ENCODE measurements at regions not wholly inside any gene's neighbourhood (a gene's known extent, or its start where the extent isn't known, plus 50 kb on each side); places are given as distances from the start of the nearest gene placed in this dataset.

DNA sequence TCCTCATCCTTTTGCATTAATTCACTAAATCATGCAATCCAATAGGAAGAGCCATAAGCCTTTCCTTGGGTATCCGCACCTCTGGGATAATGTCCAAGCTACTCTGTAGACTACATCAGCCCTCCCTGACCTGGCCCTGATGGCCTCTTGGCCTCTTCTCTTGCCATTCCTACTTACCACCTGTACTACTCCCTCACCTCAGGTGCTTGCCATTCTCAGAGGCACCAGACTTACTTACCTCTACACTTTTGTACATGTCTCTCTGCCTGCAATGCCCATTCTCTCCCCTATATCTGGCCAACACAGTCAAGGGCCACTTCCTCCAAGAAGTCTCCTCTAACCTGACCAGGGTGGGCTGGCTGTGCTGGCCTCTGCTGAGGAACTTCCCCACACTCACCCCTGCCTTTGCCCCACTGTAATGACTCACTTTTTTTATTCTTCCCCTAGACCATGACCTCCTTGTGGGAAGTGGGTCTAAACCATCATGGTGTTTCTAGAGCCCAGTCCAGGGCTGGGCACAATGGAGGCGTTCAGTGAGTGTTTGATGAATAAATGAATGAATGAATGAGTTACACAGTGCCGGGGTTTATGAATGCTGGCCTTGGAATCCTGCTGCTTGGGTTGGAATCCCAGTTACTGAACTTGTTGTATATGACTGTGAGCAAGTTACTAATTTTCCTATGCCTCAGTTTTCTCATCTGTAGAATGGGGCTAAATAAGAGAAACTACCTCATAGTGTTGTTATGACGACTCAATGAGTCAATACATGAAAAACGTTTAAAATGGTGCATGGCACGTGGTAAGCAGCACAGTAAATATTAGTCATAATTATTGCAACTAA lies 179.8 kb downstream of the FOXD2 start:
- TF ChIP-seq POLR2A (IDR thresholded peaks at IDR 0.05), result no peak
- TF ChIP-seq, protein P1, sequence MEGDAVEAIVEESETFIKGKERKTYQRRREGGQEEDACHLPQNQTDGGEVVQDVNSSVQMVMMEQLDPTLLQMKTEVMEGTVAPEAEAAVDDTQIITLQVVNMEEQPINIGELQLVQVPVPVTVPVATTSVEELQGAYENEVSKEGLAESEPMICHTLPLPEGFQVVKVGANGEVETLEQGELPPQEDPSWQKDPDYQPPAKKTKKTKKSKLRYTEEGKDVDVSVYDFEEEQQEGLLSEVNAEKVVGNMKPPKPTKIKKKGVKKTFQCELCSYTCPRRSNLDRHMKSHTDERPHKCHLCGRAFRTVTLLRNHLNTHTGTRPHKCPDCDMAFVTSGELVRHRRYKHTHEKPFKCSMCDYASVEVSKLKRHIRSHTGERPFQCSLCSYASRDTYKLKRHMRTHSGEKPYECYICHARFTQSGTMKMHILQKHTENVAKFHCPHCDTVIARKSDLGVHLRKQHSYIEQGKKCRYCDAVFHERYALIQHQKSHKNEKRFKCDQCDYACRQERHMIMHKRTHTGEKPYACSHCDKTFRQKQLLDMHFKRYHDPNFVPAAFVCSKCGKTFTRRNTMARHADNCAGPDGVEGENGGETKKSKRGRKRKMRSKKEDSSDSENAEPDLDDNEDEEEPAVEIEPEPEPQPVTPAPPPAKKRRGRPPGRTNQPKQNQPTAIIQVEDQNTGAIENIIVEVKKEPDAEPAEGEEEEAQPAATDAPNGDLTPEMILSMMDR (IDR thresholded peaks at IDR 0.05), result no peak
